Stimulated activated CD4-positive, alpha-beta T cell treated with anti-CD3 and anti-CD28 coated beads, Interleukin-15, amount 100 ng/mL, for 24 hours (primary cell): ENCODE measurements at regions not wholly inside any gene's neighbourhood (a gene's known extent, or its start where the extent isn't known, plus 50 kb on each side); places are given as distances from the start of the nearest gene placed in this dataset.
"Not testable (repeated sequence)": the region's sequence is repeated elsewhere in the genome, so short reads cannot be mapped to it uniquely, and the experiment has no call there.

Experiments
- DNase-seq: peaks from one replicate; pipeline ENCODE4 v3.0.0-alpha.2; 2020

DNA sequence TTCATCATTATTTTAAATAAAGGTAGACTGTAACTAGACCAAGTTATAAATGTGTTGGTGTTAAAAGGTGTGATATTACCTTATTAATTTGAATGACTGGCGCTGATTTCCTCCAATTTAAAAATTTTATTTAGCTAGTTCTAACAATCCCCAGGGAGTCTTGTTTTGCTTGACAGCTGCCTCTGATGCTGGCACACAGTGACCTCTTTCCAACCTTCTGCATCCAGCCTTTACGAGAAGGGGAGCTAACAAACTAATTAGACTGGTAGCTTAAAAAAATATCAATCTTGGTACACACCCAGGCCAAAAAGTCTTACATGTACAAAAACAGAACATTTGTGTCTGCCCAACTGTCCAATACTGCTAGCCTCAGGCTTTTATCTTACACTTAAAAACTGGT, 51.8 kb upstream of the ENPEP start:
- no peak for DNase-seq

DNA sequence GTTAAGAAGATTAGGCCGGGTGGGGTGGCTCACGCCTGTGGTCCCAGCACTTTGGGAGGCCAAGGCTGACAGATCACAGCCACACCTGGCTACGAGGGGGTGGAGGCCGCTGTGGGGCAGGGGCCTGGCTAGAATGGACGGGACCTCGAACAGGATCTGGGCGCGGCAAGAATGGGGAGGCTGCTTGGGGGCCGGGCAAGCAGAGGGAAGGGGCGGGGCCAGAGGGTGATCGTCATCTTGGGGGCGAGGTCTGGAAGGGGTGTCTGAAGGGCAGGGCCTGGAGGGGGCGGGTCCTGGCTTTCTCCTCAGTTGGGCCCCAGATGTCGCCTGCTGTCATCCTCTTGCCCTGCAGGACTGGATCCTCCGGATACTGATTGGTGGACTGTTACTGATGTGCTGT, 57.3 kb upstream of the ENPEP start:
- DNase-seq = no peak

DNA sequence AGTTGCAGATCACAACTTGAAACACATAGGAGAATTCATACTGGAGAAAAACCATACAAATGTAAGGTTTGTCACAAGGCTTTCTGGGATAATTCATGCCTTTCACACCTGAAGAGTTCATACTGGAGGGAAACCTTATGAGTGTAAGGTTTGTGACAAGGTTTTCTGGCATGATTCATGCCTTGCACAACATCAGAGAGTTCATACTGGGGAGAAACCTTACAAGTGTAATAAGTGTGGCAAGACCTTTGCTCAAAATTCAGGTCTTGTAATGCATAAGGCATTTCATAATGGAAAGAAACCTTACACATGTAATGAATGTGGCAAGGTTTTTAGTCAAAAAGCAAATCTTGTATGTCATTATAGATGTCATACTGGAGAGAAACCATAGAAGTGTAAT, 58.8 kb upstream of the ENPEP start:
- no peak for DNase-seq

DNA sequence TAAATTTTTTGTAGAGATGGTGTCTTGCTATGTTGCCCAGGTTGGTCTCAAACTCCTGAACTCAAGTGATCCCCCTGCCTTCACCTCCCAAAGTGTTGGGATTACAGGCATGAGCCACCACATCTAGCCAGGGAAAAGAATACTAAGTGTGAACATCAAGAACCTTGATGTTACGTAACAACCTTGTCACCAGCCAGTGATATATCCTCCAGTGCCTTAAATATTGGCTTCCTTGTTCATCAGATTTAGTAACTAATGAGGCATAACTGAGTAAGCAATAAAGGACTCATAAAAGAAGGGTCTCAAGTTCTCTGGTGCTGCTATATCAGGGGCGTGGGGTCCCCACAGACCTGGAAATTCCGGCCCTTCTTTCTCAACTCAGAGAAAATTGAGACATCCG, 60.5 kb upstream of the ENPEP start:
- no peak for DNase-seq

DNA sequence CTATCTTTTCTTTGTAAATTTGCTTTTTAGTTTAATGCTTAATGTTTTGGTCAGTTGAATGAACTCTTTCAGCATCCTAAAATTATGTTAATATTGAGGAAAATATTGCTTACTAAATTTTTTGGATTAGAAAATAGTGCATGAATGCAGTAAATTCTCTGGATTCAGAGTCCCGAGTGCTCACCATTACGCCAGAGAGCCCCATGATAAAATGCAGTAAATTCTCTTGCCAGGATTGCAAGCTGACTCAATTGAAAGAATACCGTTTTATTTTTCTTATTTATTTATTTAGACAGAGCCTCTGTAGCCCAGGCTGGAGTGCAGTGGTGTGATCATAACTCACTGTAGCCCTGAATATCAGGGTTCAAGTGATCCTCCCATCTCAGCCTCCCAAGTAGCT, 60.9 kb upstream of the ENPEP start:
- DNase-seq = no peak

DNA sequence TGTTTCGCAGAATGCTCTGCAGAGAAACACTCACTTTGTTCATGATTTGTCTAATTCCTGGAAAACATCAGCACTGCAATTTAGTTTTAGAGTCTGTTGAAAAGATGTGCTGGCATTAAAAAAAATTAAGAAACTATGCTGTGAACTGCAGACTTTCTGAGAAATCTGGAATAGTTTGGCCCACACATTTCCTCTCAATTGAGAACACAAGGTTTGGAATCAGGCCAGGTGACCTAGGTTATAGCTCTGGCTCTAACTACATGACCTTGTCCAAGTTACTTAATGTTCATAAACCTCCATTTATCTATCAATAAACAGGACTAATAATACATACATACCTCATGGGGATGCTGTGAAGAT, 61.4 kb upstream of the ENPEP start:
- no peak for DNase-seq

DNA sequence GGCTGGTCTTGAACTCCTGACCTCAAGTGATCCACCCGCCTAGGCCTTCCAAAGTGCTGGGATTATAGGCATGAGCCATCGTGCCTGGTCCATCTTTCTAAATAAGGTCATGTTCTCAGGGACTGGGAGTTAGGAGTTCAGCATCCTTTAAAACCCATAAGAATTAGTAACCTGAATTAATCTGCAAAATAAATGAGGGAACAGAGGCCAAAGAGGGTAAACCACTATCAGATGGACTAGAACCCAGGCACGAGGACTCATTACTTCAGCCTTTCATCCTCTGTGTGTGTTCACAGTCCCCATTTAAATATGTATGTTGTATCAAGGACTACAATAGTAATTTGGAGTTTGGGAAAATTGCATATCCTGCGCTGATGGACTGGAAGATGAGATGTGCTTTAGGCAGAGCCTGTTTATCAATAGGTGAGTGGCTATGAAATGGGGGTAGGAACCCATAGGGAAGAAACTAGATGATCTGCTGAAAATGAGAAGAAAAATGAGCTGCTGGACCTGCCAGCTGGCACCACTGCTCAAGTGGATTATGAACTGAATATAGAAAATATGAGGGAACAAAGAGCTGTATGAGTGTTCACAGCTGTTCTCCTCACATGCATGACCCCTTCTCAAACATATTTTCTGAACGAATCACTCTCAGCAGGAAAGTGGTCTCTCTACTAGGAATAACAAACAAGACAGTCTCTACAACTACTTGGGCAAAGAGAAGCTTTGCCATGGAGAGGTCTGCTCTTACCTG, 62.0 kb upstream of the ENPEP start:
- not testable (repeated sequence) for DNase-seq

DNA sequence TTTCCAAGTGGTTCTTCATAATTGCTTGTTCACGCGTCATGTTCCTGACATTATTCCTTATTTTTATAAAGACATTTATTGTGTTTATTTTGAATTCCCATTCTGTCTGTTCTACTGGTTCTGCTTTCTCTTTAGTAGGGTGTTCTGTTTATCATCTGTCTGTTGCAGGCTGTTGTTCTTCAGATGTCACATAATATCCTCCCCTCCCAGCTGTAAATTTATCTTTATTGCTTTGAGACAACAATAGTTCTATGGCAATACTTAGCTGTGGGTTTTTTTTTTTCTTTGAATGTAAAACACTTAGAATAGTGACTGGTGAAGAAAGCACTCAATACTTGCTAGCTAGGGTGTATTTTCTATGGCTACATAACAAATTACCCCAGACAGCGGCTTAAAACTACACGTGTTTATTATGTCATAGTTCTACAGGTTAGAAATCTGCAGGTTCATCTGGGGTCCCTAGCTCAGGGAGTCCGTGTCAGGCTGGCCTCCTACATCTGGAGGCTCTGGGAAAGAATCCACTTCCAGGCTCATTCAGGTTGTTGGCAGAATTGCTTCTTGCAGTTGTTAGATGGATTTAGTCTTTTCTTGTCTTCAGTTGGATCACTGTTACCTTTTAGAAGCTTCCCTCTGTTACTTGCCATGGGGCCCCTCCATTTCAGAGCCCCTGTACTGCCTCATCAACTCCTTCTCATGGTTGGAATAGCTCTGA, 63.4 kb upstream of the ENPEP start:
- DNase-seq = no peak

DNA sequence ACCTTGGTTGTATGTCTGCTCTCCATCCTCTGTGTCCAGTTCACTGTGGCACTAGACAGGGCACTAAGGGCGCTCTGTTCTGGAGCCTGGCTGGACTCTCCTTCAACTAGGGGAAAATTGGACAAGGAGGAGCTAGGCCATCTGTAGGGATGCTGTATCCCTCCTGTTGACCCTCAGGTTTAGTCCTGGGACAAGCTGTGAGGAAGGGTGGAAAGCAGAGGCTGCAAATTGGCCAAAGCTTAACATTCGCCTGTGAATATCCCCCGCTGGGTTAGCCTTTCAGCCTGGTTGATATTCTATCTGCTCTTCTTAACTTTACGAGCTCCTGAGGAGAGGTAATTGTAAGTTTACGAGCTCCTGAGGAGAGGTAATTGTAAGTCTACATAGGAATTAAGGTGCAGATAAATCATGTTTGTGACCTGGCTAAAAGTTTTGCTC, 64.4 kb upstream of the ENPEP start:
- no peak for DNase-seq

DNA sequence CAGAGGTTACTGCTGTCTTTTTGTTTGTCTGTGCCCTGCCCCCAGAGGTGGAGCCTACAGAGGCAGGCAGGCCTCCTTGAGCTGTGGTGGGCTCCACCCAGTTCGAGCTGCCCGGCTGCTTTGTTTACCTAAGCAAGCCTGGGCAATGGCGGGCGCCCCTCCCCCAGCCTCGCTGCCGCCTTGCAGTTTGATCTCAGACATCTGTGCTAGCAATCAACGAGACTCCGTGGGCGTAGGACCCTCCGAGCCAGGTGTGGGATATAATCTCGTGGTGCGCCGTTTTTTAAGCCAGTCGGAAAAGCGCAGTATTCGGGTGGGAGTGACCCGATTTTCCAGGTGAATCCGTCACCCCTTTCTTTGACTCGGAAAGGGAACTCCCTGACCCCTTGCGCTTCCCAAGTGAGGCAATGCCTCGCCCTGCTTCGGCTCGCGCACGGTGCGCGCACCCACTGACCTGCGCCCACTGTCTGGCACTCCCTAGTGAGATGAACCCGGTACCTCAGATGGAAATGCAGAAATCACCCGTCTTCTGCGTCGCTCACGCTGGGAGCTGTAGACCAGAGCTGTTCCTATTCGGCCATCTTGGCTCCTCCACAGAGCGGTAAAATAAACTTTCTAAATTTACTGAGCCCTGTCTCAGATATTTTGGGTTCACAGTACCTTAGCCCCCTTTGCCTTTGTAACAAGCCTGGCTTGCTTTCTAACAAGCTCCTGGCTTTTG, 64.9 kb upstream of the ENPEP start:
- not testable (repeated sequence) for DNase-seq

DNA sequence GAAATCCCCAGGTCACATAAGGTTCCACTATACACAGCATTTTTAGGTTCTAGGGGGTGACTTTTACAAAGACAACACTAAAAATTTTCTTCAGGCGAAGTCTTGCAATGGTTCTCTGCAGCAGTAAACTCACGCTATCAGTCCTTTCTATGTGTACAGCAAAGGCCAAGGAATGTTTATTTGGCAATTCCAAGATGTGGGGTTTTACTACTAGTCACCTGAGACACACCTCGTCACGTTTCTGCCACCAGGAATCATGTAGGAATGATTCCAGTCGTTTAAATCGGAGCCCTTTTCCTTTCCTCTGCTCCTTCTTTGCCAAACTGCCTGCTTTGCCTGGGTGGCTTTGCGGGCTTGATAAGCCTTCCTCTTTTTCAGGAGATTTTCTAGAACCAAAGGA, 75.9 kb upstream of the ENPEP start:
- no peak for DNase-seq

DNA sequence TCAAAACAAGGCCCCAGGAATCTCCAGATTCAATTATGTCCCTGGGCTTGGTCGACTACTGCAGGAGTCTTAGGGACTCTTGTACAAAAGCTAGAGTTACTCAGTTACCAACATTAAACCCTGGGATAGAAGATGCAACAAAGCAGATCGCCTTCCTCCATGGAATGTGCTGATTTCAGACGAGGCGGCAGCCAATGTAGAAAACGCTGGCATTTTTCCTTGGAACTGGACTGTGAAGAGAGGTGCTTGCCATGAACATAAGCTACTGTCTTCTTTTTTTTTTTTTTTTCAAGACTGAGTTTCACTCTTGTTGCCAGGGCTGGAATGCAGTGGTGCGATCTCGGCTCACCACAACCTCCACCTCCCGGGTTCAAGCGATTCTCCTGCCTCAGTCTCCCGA, 76.9 kb upstream of the ENPEP start:
- DNase-seq = not testable (repeated sequence)

DNA sequence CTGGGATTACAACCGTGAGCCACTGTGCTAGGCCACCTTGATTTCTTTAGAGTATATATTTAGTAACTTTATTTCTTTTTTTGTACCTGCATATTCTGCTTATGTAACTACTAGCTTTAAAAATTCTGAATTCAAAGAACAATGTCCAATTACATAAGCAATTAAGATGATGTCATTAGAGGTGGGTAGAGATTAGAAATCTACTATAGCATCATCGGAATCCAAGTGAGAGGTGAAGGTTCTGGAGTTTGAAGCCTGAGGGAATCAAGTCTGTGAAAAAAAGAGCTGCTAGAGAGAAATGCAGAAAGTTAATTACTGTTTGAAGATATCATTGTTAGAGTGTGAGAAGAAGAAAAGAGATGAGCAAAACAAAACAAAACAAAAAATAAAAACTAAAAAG, 79.0 kb upstream of the ENPEP start:
- no peak for DNase-seq

DNA sequence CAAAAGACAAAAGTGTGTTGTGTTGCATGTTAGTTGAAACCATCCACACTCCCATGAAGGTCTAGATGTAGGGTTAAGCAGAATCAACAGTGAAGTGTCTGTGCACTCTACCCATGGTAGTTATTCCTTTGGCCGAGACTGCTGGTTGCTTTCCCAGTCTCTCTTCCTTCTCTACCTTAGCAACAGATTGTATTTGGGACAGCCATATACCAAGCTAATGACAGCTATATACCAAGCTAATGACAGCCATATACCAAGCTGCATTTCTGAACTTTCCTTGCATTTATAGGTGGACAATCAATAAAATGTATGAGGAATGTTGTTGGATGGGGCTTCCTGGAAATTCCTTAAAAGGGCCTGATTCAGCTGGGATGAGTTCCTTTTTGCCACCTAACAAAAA, 80.5 kb upstream of the ENPEP start:
- no peak for DNase-seq

DNA sequence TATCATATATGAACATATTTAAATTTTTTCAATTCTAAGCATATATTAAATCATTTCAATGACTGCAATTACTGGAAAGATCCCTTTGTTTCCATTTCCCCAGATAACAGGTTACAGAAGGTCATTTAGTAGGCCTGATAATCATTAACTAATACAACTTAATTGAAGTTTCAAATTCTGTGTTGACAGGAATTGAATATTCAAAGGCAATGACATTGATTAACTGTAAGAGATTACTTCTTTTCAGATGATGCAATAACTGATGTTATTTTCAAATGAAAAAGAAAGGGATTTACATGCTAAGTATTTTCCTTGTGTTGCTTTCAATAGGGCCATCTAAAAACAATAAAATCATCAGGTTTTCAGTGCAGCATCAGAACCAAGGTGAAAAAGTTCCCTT, 81.1 kb upstream of the ENPEP start:
- no peak for DNase-seq

DNA sequence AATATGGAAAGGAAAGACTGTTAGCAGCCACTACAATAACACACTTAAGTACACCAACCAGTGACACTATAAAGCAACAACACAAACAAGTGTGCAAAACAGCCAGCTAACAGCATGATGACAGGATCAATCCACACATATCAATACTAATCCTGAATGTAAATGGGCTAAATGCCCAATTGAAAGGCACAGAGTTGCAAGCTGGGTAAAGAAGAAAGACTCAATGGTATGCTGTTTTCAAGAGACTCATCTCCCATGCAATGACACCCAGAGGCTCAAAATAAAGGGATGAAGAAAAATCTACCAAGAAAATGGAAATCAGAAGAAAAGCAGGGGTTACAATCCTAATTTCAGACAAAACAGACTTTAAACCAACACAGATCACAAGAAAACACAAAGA, 94.2 kb upstream of the ENPEP start:
- DNase-seq = no peak

DNA sequence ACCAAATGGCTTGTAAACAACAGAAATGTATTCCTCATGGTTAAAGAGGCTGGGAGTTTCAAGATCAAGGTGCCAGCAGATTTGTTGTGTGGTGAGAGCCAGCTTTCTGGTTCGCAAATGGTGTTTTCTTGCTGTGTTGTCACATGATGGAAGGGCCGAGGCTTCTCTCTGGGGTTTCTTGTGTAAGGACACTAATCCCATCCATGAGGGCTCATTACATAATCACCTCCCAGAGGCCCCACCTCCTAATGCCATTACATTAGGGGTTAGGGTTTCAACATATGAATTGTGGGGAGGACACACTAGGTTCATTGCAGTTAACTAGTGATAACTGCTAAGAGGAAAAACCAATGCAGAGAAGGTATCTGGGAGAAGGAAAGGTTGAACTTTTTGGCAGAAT, 103.5 kb upstream of the ENPEP start:
- no peak for DNase-seq

DNA sequence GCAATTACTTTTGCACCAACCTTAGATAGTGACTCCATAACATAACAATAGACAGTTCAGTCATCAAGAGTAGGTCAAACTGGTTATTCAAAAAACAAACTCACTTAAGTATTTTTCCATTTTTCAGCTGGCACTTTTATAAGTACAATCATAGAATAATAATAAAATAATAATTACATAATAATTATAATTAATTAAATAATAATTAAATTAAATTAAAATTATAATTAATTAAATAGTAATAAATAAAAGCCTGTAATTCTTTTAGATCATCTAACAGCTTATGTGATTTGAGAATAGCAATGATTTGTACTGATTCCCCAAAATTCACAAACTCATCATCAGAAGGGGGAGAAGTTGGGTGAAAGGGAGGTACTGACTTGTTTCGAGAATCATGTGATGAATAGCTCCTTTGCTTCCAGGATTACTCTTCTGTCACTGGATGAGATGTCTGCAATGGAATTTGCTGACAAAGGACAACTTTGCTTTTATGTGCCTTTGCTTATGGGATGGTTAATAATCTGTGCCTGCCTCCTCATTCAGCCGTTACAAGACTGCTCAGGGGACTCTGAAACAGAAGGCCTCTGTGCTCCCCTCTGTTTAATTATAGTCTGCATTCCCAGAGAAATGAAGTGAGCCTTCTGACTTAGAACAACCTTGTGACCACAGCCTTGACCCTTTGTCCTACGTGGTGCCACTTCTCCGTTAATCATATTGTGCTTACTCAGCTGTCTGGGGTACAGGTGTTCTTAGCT, 104.8 kb upstream of the ENPEP start:
- no peak for DNase-seq

DNA sequence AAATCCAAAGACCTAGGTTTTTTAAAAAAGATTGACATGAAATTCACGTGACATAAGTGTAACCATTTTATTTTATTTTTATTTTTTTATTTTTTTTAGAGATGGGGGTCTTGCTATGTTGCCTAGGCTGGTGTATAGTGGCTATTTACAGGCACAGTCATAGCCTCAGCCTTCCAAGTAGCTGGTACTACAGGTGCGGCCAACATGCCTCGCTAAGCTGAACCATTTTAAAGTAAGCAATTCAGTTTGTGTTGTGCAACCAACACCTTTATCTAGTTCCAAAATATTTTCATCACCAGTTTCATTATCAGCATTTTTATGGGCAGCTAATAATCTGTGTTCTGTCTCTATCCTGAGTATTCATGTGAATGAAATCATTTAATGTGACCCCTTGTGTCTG, 107.5 kb upstream of the ENPEP start:
- DNase-seq = no peak

DNA sequence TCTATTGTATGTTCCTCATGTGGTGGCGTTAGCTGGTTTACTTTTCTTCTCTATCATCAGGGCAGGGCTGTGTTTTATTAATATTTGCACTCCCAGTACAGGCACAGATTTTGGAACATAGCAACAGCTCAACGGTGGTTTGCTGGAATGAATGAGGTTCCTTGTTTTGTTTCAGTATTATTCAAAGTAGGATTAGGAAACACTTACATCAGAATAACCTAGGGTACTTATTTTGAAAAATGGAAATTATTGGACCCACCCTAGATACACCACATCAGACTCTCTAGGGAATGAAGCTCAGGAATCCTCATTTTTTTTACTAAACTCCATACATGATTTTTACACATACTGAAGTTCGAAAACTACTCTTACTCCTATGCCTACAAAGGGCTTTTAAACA, 108.8 kb upstream of the ENPEP start:
- DNase-seq = no peak

DNA sequence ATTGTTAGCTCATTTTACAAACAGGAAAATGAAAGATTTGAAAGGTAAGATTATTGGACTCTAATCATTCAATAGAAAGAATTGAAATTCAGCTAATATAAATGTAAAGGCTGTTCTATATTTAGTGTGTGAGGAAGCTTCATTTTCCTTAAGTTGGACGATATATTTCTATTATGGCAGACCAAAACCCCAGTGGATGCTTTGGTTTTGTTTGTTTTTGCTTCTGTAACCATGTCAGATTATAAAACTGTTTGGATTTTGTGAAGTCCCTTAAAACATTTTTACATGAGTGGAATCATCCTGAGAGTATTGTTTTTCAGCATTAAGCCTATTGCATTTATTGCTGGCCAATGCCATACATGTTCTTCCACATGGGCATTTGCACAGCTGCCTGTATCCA, 110.2 kb upstream of the ENPEP start:
- no peak for DNase-seq

DNA sequence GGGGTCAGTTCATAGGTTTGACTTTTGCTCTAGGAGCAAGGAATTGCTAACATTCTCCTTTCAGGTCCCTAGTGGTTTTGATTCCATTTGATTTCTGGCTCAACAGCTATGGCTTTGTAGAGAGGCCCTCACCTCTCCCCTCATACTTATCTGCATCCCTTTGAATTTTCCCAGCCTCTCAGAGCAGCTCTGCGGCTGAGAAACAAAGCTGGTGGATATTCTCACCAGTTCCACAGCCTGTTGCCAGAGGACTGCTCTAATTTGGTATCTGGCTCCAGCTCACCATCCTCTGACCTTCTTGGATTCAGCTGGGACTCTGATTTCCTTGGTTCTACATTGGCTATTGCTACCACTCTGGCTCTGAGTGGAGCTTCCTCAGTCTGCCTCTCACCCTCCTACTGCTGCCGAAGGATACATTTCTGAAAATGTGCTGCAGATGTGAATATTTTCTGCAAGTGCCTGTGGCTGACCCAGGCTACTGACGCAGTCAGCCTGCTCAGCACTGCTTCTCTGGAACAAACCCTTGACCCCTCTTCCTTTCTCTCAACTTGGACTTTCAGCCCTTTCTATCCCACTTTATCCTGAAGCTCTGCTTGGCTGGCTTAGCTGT, 110.9 kb upstream of the ENPEP start:
- no peak for DNase-seq

DNA sequence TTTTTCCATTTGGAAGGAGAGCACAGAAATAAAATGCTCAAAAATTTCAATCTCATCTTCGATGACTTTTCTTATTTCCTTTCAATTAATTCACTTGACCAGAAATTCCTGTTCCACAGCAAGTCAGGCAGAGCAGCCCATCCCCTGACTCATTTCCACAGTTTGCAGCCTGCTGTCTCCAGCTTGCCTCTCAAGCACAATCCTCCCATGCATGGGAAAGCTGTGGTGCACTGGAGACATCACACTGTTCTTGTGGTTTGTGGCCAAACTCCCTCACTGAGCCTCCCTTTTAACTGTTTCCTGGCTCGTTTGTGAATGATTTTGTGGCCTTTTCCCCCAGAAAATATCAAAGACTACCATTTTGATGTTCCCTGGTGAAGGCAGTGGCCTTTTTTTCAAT, 114.0 kb upstream of the ENPEP start:
- no peak for DNase-seq
